NK-92 (cell line): ENCODE measurements at regions not wholly inside any gene's neighbourhood (a gene's known extent, or its start where the extent isn't known, plus 50 kb on each side); places are given as distances from the start of the nearest gene placed in this dataset.
"Not testable (repeated sequence)": the region's sequence is repeated elsewhere in the genome, so short reads cannot be mapped to it uniquely, and the experiment has no call there.

Experiments used
- DNase-seq: peaks from one replicate; lab custom pipeline; 2025; ENCODE audit not compliant: unreplicated experiment; lab: John Stamatoyannopoulos, UW

DNA sequence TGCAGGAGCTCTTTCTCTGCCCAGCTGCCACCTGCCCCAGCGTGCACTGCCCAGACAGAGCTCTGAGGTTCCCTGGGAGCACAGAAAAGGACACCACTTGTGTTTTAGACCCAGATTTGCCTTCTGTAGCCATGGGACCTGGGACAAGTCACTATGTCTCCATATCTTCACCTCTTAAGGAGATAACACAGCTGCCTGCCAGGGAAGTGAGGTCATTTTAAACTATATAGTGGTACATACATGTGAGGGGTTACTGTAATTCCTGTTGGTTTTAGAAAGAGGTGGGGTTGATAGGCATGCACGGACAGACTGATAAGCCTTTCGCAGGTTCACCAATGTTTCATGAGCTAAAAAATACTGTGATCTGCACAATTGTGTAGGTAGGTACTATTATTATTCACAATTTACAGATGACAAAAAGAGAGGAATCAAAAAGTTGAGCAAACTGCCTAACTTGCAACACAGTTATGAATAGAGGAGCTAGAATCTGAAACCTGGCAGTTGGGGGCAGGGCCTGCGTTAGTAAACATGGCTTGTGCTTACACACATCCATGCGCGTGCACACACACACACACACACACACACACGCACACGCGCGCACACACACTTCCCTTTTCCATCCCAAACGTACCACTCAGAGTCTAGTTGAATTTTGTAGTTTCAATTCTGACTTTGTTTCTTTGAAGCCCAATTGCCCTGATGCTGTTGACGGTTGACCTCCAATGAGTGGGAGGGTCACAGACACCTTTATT lies 193.6 kb downstream of the FAM43A start:
- no peak for DNase-seq

DNA sequence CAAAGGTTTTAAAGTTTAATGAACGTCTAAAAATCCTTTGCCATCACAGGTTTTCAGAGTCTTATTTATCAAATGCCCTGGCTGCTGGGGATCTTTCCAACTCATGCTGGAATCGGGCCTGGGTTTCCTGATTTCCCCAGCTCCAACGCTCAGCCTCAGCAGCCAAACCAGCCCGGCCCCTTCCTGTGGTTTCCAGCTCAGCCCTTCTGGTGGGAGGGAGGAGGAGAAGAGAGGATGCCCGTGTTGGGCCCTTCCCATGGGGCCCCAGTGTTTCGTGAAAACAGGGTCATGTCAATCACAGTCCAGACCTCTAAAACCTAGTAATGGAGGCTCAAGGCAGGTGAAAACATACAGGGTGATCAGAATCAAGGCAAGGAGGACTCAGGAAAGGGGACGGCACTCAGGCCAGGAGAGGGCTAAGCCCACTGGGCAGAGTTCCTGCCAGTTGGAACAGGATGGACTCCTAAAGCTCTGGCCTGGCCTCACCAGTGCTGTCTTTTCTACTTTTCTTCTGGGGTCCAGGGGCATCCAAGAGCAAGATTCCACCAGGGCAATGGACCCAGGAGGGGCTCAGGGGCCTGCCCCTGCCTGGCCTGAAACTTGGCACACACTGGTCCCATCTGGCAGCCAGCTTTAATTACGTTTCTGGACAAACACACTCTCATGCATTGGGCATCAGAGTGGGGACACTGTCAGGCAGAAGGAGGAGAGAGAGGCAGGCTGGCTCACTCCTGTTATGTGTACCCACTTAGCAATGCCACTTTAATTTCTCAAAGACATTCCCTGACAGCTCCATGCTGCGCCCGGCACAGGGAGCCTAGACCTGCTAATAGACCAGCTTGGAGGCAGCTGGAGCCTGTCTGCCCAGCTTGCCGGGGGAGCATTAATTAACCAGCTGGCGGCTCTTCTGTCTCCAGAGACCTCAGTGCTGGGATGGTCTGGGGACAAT lies 194.6 kb downstream of the FAM43A start:
- DNase-seq: no peak

DNA sequence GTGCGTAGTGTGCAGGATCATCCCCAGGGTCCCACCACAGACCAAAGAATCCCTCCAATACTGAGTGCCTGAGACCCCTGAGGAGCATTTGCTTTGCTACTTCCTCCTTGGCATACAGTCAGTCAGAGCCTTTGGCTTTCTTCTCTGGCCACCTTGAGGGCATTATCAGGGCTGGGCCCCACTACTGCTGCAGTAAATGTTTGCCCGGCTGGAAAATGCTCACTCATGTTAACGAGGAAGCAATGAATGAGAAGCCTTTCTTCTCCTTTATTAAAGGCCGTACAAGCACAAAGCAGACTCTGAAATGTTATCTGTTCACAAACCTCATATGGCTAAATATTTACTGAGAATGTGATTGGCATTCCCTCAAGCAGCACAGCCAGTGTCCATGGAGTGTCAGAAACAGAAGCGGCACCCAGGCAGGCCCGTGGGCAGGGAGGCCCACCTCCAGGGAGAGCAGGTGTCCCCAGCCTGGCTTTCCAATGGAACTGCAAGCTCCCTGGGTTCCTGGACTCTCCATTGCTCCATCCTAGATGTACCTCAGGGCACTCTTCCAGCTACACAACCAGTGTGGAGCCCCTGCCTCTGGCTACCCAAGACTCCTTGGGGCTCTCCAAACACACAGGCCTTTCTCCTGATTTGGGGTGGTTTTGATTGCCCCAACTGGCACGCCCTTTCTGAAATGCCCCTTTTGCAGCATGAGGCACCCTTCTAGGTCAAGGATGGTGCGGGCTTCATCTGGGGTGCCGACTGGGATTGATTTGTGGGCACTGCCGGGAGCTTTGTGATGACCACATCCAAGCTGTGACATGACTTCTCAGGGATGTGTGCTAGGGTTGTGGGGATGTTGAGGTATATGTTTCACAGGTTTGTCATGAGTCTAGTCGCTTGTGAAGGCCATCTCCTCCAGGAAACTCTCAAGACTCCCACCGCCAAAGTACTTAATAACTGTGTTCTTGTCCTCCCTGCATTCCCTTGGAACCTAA lies 195.6 kb downstream of the FAM43A start:
- no peak for DNase-seq

DNA sequence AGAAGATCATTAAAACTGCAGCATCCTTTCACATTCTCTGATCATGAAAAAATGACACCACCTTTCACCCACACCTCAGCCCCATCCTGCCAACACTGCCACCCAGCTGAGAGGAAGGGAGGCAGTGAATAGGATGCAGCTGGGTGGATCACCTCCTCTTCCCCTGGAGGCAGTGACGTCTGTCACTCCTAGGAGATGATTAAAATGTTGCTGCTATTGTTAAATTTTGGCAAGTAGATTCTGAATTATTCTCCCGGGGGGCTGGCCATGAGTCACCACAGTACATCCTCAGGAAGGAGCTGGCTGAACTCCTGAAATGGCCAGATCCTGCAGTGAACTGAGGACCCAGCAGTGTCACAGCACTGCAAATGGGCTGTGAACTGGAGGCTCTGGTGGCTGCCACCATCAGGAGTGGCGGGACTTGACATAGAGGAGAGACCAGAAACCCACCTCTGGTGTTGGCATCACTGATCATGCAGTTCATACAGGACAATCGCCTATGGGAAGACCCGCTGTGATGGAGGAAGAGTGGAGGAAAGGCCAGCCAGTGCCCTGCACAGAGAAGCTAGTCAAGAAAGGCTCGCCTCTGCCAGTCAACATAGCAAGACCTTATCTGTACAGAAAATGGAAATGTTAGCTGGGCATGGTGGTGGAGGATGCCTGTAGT lies 199.1 kb downstream of the FAM43A start:
- DNase-seq: no peak

DNA sequence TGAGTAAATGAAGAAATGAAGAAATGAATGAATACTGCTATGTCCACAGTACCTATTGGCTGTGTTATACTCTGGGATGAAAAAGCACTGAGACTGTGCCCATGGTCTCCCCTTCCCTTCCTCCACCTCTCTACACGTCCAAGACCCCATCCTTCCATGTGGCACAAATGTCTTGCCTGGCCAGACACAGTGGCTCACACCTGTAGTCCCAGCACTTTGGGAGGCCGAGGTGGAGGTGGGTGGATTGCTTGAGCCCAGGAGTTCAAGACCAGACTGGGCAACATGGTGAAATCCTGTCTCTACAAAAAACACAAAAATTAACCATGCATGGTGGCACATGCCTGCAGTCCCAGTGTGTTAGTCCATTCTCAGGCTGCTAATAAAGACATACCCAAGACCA lies 200.1 kb downstream of the FAM43A start:
- no peak for DNase-seq

DNA sequence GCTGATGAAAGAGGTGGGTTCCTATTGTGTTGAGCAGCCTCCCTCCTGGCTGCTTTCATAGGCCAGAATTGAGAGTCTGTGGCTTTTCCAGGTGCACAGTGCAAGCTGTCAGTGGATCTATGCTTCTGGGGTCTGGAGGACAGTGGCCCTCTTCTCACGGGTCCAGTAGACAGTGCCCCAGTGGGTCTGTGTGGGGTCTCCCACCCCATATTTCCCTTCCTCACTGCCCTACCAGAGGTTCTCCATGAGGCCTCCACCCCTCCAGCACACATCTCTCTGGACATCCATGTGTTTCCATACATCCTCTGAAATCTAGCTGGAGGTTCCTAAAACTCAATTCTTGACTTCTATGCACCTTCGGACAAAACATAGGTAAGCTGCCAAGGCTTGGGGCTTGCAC lies 201.2 kb downstream of the FAM43A start:
- no peak for DNase-seq

DNA sequence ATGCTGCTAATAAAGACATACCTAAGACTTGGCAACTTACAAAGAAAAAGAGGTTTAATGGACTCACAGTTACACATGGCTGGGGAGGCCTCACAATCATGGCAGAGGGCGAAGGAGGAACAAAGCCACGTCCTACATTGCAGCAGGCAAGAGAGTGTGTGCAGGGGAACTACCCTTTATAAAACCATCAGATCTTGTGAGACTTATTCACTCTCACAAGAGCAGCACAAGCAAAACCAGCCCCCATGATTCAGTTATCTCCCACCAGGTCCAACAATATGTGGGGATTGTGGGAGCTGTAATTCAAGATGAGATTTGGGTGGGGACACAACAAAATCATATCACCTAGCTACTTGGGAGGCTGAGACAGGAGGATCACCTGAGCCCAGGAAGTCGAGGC lies 202.4 kb downstream of the FAM43A start:
- not testable (repeated sequence) for DNase-seq

DNA sequence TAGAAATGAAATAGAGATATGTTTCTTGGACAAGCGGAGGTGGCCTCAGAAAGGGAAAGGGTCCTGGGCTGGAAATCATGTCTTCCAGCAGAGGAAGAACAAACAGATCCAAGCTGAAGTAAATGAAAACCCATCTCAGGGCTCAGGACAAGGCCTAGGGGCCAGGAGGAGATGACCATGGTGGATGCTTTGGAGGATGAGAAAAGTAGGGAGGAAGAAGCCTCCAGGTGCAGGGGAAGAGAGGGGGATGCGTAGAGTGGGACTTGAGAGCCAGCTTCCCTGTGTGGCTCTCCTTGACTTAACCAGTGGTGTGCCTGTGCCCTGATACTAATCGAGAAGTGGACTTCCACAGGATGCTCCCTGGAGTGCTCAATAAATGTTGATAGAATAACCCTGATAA lies 203.2 kb downstream of the FAM43A start:
- DNase-seq: no peak

DNA sequence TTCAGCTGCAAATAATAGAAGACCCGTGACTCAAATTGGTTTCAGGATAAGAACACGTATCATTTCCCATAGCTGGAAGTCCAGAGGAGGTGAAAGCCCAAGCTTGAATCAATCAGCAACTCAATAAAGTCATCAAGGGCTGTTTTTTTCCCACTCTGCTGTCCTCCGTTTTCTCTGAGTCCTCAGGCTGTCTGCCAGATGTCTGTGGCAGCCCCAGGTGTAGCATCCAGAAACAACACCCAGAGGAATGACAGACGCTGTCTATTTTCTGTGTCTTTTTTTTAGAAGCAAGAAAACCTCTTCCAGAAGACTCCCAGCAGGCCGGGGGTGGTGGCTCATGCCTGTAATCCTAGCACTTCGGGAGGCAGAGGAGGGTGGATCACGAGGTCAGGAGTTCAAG lies 204.4 kb downstream of the FAM43A start:
- no peak for DNase-seq

DNA sequence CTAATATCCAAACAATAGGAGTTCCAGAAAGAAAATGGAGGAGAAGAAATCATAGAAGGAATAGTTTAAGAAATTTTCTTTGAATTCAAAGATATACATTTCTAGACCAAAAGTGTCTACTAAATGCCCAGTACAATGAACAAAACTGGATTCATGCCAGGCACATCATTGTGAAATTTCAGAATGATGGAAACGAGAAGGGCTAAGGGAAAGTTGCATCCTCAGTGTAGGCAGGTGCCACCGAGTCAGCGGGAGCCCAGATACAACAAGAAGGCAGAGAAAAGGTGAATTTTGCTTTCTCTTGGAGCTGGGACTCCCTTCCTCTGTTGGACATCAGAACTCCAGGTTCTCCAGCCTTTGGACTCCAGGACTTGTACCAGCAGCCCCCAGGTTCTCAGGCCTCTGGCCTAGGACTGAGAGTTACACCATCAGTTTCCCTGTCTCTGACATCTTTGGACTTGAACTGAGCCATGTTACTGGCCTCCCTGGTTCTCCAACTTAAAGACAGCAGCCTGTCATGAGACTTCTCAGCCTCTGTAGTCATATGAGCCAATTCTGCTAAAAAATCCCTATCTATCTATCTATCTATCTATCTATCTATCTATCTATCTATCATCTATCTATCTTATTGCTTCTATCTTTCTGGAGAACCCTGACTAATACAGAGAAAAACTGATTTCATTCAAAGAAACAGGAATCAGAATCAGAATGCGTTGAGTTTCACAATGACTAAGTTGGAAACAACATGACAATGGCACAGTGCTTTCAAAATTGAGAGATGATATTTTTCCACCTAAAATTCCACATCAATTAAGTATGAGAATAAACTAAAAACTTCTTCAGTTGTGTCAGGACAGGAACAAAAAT lies 207.7 kb downstream of the FAM43A start:
- DNase-seq: no peak

DNA sequence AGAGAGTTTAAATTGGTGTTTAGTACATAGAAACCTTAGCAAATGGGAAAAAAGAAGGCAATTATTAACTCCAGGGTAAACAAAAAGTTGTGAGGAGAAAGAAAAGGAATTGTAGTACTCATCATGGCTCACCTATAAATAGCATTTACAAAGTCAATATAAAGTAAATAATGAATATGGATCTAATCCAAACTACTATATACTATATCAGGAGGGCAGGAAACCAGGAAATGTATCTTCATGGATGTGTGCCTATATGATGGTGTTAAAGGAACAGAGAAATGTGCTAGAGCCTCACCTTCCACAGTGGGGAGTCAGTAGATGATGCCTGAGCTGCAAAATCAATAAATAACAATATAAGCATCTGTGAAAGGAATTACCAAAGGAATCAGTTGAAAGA lies 208.9 kb downstream of the FAM43A start:
- no peak for DNase-seq

DNA sequence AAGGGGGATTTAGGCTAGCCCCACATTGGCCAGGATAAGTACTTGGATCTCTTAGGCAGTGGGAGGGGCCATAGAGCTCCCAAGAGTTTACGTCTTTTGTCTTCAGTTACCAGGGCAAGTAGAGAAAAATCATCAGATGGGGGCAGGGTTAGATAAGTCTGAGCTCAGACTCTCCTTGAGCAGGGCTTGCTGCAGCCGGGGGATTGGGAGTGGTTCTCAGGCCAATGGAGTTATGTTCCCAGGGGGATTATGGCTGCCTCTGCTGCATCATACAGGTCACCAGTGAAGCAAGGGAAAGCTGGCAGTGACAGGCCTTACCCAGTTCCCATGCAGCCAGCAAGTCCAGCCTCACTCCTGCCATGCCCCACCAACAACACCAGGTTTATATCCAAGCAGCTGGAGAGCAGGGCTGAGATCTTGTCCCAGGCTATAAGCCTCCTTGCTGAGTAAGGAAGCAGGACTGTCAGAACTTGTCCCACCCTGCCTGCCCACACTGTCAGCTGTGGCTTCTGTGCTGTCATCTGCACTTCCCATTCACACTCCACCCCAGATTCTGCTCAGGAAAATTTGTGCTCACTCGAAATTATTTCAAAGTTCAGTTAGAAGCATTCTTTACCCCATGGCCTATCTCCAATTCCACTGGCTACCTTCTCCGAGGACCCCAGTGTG lies 215.3 kb downstream of the FAM43A start:
- no peak for DNase-seq

DNA sequence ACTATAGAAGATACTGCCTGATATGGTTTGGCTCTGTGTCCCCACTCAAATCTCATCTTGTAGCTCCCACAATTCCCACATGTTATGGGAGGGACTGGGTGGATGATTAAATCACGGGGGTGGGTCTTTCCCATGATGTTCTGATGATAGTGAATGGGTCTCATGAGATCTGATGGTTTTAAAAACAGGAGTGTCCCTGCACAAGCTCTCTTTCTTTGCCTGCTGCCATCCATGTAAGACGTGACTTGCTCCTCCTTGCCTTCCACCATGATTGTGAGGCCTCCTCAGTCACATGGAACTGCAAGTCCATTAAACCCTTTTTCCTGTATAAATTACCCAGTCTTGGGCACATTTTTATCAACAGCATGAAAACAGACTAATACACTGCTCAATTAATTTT lies 217.8 kb downstream of the FAM43A start:
- not testable (repeated sequence) for DNase-seq

DNA sequence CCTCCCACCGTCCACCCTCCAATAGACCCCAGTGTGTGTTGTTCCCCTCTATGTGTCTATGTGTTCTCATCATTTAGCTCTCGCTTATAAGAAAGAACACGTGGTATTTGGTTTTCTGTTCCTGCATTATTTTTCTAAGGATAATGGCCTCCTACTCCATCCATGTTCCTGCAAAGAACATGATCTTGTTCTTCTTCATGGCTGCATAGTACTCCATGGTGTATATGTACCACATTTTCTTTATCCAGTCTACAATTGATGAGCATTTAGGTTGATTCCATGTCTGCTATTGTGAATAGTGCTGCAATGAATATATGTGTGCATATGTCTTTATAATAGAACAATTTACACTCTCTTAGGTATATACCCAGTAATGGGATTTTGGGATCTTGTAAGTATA lies 219.3 kb downstream of the FAM43A start:
- not testable (repeated sequence) for DNase-seq

DNA sequence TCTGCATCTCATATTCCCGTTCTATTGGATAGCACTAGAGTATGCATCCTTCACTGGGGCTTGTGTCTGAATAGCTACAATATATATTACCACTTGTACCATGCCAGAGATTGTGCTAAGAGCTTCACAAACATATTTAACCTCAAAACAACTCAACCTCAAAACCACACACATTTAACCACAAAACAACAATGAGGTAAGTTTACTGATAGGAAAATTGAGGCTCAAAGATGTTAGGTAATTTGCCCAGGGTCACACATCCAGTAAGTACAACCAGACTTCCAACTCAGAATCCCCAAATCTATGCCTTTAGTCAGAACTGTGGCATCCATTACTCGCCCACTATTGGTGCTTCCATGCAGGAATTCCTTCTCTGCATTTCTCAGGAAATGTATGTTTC lies 220.0 kb downstream of the FAM43A start:
- DNase-seq: no peak

DNA sequence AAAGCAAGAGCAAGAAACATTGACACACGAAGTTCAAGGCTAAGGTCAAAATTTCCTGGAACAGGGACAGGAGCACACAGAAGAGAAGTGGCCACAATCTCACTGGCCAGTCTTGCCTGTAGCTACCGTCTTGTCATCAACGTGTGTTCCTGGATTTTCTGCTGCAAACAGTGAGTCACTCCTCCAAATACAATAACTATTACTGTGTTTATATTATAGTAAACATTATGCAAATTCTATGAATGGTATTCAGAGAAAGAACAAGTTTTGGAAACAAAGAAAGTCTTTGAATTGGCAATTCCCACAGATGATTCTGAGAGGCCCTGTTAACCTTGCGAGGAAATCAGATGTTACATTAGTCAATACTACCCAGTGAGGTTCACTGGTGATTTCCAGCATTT lies 220.5 kb downstream of the FAM43A start:
- DNase-seq: no peak

DNA sequence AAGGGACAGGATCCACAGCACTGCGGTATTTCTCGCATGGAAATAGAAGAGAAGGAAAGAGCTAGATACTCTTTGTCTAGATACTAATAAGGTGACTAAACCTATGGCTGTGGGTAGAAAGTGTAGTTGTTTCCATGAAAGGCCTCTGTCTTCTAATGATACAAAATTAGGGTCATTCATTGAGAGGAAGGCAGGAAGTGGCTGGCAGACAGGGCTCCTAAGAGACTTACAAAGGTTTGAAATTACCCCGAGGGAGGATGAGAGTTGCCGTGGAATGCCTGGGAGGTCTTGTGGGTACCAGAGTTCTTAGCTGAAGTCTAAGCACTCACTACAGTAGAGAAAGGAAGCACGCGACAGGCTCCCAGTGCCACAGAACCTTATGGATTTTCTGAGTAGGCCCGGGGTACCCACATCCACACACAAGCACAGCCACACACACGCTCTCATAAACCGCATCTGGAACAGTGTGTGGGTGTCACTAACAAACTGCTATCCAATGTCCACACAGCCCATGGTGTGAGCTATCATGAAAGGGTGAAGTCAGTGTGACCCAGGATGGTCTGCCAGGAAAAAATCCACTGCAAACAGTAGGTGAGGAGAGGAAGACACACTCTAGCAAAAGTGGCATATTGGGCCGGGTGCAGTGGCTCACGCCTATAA lies 221.4 kb downstream of the FAM43A start:
- DNase-seq: no peak

DNA sequence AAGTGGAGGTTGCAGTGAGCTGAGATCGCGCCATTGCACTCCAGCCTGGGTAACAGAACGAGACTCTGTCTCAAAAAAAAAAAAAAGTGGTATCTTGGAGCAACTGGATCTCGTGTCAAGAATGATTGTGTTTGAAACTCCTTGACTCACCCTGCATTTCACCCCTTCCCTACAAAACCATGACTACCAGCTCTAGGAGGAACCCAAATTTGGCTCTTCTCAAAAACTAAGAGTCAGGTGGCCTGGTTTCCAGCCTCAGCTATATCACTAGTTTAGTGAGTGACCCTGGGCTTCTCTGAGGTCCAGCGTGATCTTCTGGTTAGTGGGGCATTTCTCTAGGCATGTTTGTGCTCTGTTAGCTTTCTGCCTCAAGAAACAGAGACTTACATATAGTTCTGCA lies 222.1 kb downstream of the FAM43A start:
- DNase-seq: no peak

DNA sequence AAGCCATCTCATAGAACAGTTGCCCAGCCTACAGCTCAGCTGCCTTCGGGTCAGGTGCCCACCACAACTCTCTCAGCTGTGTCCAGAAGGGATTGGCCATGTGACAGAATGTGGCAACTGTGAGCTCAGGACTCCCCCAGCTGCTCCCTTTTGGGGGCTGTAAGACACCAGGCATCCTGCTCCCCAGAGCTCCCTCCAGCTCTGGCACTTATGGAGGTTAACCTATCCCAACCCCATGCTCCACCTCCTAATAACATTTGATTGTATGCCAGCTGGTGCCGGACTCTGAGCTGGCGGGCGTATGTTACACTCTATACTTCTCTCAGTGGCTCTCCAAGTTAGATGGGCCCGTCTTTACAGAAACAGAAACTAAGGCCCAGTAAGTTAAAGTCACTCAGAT lies 222.8 kb downstream of the FAM43A start:
- no peak for DNase-seq
